ENCODE measurements at regions not wholly inside any gene's neighbourhood (a gene's known extent, or its start where the extent isn't known, plus 50 kb on each side); places are given as distances from the start of the nearest gene placed in this dataset.

DNA sequence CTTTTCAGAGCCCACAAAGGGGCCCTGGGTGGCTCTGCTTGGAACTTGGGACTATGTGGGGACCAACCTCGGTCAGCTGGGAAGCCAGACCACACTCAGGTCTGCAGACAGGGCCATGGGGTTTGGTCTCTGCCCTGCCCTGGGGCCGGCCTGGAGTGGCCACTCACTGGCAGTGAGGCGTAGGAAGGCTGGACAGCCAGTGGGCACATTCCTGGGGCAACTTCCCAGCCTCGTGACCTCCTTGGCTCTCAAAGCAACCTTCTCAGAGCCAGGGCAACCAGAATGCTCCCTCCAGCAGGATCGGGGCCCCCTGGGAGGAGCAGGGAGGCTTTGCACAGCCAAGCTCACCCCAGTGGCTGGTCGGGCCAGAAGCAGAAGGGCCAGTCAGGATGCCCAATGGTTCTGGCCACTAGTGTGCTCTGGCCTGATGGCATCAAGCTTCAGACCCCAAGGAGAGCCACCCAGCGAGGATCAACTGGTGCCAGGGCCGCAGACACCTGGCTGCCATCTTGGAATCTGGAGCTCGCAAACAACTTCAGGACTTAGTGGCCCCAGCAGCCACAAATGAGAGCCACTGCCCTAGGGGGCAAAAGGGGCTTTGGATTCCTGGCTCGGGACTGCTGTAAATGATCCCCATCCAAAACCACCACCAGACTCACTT lies 87.1 kb downstream of the MYEOV start:
- H3K4me3 ChIP-seq (ENCODE audit: low read depth, low read length), result no peak overlapping the region
- no peak for DNase-seq (ENCODE audit: low read depth)
- TF ChIP-seq, protein P1, sequence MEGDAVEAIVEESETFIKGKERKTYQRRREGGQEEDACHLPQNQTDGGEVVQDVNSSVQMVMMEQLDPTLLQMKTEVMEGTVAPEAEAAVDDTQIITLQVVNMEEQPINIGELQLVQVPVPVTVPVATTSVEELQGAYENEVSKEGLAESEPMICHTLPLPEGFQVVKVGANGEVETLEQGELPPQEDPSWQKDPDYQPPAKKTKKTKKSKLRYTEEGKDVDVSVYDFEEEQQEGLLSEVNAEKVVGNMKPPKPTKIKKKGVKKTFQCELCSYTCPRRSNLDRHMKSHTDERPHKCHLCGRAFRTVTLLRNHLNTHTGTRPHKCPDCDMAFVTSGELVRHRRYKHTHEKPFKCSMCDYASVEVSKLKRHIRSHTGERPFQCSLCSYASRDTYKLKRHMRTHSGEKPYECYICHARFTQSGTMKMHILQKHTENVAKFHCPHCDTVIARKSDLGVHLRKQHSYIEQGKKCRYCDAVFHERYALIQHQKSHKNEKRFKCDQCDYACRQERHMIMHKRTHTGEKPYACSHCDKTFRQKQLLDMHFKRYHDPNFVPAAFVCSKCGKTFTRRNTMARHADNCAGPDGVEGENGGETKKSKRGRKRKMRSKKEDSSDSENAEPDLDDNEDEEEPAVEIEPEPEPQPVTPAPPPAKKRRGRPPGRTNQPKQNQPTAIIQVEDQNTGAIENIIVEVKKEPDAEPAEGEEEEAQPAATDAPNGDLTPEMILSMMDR (conservative IDR thresholded peaks at IDR 0.05; ENCODE audit: low read depth, low read length), result no peak

DNA sequence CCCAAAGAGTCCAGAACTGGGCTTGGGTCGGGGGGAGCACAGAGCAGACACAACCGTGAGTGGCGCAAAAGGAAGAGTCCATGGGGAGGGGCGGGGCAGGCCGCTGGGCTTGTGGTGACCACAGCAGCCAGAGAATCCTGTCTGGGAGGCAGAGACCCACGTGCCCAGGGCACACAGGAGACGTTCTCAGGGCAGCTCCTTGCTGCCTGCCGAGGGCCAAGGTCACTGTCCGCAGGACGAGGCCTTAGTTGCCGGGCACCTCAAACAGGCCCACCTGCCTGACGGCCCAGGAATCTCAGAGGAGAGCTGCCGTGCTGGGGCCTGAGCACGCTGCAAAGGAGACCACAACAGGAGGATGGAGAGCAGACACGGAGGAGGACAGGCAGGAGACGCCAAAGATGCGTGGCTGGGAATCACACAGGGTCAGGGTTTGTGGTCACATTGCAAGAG lies 87.8 kb downstream of the MYEOV start:
- DNase-seq (ENCODE audit: low read depth), result no peak
- H3K4me3 ChIP-seq (ENCODE audit: low read depth, low read length), result no peak overlapping the region
- TF ChIP-seq, protein P1 (conservative IDR thresholded peaks at IDR 0.05; ENCODE audit: low read depth, low read length), result no peak

DNA sequence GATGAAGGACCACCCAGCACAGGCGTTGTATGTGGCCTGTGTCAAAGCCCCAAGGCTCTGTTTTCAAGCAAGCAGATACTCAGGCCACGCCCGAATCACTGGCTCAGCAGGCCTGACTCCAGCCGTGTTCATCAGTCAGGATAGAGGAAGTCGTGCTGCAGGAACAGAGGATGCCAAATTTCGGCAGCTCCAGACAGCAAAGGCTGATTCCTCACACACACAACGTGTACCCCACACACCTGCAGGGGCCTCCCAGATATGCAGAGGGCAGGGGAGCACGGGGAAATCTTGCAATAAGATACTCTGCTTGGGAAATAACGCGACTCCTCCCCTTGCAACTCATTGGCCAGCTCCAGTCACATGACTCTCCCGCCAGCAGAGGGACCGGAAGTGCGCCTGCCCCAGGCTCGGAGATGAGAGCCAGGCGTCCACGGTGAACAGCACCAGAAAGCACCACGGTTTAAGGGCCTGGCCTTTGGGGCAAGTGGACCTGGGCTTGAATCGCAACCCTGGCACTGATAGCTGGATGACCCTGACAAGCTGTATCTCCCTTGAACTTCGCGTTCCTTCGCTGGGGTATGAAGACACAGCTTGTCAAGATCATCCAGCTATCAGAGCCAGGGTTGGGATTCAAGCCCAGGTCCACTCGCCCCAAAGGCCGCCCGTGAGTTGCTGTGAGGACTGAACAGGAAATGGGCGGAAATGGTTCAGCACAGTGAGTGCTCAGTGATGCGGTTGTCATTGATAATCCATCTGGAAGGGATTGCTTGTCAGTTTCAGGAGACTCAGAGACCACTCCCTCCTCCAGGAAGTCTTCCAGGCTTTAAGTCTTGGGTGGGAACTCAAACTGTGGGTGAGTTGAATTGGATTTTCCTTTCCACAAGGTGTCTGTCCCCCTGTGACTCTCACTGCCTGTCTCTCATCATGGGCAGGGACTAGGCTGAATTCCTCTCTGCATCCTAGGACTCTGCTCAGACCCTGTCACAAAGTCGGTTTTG lies 88.5 kb downstream of the MYEOV start:
- no peak for DNase-seq (ENCODE audit: low read depth)
- TF ChIP-seq, protein P1 (conservative IDR thresholded peaks at IDR 0.05; ENCODE audit: low read depth, low read length), result no peak
- H3K4me3 ChIP-seq (ENCODE audit: low read depth, low read length), result no peak overlapping the region

DNA sequence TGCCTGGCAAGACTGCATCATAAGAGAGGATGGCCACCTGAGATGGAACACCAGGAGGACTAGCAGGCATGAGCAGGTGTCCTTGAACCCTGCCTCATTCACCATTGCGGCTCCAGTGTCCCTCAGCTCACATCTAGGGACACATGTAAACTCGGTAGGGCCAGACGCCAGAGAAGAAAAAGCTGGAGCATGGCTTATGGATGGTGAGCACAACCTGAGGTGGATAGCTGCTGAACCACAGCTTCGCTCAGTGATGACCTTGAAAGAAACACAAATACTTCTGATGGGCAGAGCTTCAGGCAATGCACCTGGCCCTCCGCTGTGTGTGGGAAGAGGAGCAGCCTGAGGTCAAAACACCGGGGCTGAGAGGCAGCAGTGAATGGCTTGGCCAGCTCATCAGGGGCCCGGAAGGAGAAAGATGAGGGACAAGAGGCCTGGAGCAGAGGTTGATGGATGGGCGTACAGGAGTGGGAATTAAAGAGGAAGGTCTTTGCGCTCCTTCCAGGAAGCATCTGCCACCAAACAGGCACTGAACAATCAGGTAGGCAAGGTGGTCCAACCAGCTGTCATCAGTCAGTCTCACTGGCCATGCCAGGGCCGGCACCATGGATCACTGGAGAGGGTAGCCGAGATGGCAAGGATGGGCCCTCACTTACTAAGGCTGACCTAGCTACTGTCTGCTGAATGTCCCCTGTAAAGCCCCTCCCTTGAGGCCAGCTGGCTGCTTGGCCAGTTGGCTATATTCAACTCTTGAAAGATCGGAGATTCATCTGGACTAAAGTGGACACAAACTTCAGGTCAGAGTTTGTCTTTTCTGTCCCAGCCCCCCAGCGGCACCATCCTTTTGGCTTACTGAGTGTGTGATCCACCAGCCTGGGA lies 89.7 kb downstream of the MYEOV start:
- TF ChIP-seq, protein P1 (conservative IDR thresholded peaks at IDR 0.05; ENCODE audit: low read depth, low read length), result no peak
- no peak for DNase-seq (ENCODE audit: low read depth)
- H3K4me3 ChIP-seq (ENCODE audit: low read depth, low read length), result no peak overlapping the region

DNA sequence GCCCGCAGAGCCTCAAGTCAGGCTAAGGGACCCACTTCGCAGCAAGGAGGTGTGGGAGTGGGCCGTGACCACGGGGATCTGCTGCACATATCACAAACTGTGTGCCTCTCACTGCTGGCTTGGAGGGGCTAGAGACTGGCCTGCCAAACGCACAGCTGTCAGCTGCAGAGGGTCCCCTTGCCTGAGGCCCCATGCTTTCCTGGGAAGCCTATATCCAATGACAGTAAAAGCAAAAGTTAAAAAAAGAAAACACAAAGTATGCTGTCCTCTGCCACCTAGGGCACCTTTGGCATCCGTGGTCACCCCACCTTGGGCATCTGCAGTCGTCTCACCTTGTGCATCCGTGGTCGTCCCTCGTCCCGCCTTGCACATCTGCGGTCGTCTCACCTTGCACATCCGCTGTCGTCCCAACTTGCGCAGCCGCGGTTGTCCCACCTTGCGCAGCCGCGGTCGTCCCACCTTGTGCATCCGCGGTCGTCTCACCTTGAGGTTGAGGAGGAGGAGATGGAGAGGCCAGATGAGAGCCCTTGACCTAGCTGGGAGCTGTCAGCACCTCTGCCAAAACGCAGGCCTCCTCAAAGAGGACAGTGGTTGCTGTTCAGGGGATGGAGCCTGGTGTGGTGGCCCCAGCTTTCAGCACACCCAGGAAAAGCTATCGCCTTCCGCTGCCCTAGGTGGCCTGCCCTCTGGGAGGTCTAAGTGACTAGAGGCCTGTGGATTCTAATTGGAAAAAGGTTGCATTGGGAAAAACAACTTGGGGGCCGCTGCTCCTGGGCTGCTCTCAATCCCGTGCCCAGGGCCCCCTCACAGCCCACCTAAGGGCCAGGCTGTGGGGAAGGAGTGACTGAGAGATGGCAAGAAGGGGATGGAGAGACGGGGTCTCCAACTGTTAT lies 90.5 kb downstream of the MYEOV start:
- TF ChIP-seq, protein P1 (conservative IDR thresholded peaks at IDR 0.05; ENCODE audit: low read depth, low read length), result no peak
- DNase-seq (ENCODE audit: low read depth), result no peak
- no peak overlapping the region for H3K4me3 ChIP-seq (ENCODE audit: low read depth, low read length)

Measured in epithelial cell of proximal tubule (primary cell).